AG20443 (cell line): ENCODE measurements at regions not wholly inside any gene's neighbourhood (a gene's known extent, or its start where the extent isn't known, plus 50 kb on each side); places are given as distances from the start of the nearest gene placed in this dataset.
A peak's percentile ranks its signal among the peaks of the same experiment; 100 is the strongest.

Source experiments
- DNase-seq: peaks from one replicate; pipeline ENCODE4 v3.0.0; 2012; ENCODE audit warnings: low spot score, mixed read lengths

DNA sequence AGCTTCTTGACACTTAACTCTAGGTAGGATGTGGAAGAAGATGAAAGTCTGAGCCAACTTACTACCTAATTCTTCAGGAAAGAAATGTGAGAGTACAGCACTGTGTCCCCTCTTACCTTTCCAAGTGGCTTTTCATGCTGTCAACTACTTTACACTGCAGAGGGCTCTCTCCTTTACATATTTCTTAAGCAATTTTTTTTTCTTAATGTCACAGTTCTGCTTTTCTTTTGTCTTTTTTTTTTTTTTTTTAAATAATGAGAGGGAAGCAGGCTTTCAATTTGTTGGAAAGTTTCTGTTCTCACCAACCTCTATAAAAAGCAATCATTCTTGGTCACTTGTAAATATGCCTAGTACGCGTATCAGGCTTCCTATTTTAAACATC is 212.7 kb upstream of the MIR17HG start:
- no peak for DNase-seq

DNA sequence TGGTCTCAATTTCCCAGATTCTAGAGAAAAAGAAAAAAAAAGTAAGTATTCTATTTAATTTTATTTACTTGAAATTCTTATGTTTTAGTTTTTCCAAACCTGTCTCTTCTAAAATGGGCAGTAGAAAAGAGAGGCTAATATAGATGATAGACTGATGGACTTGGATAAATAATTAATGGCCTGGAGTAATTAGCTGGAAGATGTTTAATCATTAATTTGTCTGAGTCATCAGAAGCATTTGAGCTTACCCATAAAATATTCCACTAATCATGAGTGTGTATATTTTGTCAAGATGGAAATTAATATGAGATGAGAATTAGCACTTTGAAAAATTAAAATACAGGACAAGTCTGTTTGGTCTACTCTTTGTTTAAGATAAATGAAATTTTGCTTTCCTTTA is 212.1 kb upstream of the MIR17HG start:
- DNase-seq = no peak

GRCh38 chr13:91135968-91136367 is 211.5 kb upstream of the MIR17HG start:
- DNase-seq = no peak

DNA sequence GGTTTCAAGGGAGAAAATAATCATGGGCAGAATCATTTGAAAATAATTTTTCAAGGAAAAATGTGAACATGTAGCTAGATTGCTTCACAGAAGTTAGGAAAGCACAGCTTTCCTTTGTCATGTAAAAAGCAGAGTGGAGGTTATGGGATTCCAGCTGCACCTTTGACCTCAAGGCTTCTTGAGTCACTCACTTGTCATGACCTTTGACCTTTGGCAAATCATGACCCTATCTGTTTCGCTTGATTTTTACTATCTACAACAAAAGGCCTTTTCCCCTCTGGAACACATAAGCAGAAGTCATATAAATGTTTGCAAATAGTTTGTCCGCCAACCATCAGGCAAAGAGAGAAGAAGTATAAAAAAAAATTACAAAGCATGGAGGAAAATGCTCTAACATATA is 210.7 kb upstream of the MIR17HG start:
- DNase-seq = no peak

DNA sequence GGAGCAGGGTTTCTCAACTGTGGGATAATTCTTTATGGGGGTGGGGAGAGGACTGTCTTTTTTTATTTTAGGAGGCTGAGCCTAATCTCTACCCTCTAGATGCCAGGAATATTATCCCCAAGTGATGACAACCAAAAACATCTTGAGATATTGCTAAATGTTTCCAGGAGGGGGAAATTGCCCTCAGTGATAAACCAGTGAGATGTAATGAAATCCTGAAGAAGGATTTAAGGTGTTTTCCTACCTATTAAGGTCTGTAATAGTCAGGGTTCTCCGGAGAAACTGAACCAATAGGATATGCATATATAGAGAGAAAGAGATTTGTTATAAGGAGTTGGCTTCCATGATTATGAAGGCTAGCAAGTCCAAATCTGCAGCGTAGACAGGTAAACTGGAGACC is 208.3 kb upstream of the MIR17HG start:
- DNase-seq = no peak

- DNase-seq = no peak
Observed at GRCh38 chr13:91141543-91142061, 205.9 kb upstream of the MIR17HG start.

DNA sequence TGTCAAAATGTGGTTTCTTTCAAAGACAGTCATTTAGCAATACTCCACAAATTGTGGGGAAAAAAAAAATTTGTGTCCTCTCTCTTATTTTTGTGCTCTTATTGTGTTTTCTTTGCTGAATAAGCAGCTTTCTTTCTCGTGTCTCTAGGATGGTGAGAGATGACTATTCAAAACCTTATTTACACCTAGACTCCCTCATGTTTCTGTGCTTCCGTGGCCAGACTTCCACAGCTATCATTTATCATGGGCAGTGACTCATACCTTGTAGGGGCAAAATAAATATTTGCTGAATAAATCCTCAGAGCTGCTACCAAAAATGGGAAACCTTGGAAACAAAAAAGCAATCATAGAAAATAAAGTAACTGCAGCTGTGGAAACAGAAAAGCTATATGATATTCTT is 204.9 kb upstream of the MIR17HG start:
- DNase-seq = peak; percentile 37

- DNase-seq = no peak
Observed at GRCh38 chr13:91144054-91144453, 203.4 kb upstream of the MIR17HG start.

DNA sequence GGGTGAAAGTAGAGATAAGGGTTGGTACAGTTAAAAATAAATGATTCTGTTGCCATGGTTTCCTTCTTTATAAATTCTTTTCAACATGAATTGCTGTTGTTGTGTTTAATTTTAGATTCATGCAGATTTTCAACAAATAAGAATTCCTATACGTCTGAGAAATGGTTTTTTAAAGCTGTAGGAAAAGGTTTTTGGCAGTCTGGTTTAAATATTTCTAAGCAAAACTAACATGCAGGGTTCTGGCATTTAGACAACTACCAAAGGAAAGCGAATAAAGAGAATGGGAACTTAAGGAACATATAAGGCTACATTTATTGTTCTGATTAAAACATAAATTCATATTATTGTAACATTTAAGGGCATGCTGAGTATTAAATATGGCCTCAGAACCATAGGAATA is 203.0 kb upstream of the MIR17HG start:
- DNase-seq = no peak

DNA sequence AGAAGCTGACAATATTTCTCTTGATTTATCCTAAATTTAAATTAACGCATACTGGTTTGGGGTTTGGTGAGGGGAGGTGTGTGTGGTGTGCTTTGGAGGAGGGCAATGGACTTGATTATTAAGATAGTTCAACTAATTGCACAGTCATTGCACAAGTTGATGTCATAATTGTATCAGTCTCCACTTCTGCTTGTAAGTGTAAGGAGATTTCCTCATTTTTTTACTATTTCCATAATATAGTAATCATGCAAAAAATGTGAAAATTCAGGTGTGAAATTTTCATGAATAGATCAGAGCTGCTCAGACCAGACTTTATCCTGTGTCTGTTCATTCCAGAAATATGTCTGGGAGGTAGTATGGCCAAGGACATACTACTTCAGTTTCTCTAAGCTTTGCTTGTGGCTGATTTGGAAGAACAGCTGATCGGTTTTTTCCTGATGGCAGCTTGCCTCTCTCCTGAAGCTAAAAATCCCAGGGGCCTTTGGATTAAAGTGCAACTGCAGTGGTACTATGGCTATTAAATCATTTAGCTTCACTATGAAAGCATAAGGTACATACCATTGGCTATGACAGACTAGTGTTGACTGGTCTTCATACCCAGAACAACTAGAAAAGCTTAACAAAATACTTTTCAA is 201.8 kb upstream of the MIR17HG start:
- no peak for DNase-seq

GRCh38 chr13:91146601-91147000 is 200.9 kb upstream of the MIR17HG start:
- no peak for DNase-seq

DNA sequence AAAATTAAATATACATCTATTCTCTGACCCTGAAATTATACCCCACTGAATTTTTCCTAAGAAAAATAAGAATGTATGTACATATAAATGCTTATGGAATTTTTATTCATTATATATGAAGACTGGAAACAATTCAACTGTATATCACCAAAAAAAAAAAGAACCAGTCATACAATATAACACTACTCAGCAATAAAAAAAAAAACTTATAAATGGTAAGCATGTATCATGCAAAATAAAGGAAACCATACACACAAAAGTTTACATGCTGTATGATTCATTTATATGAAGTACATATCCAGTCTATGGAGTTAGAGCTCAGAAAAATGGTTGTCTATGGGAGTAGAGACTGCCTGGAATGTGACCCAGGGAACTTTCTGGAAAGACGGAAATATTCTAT is 199.4 kb upstream of the MIR17HG start:
- DNase-seq = no peak

- no peak for DNase-seq
Observed at GRCh38 chr13:91151921-91152320, 195.6 kb upstream of the MIR17HG start.

DNA sequence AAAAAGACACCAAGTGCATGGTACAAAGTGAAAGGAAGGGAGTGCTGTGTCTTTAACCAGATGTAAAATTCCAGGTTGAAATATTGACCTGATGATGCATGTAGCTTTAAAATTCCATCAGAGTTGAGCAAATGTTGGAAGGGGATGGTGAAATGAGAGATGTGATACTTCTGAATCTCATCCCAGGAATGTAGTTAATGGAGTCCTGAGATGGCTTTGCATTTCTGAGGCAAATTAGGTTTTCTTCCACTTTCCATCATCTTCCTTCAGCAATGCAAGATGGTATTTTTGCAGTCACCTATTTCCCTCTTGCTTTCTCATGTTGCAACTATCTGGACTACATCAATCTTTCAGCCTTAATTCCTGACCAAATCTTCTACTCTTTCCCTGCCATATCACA is 194.1 kb upstream of the MIR17HG start:
- no peak for DNase-seq

GRCh38 chr13:91154558-91155353 is 192.7 kb upstream of the MIR17HG start:
- peak; percentile 14 for DNase-seq

- DNase-seq = no peak
Observed at GRCh38 chr13:91155512-91156114, 191.9 kb upstream of the MIR17HG start.

GRCh38 chr13:91157273-91158016 is 190.0 kb upstream of the MIR17HG start:
- no peak for DNase-seq

GRCh38 chr13:91158017-91158395 is 189.5 kb upstream of the MIR17HG start:
- no peak for DNase-seq

DNA sequence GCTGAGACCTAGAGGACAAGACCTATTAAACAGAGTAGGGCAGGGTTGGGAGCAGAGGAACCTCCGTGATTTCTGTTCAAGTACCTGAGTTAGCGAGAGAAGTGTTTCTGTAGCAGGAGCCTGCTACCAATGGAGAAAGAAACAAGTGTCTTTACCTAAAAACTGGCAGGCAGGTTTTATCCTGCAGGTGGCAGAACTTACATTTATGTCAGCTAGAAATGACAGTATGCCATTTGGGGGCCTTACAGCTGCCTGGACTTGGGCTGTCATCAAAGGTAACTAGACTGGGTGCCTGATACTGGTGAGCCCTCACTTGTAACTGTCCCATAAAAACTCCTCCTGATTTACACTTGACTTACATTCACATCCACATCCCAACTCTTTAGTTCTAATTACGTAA is 185.3 kb upstream of the MIR17HG start:
- no peak for DNase-seq

GRCh38 chr13:91162589-91162988 is 184.9 kb upstream of the MIR17HG start:
- DNase-seq = no peak

- no peak for DNase-seq
Observed at GRCh38 chr13:91165758-91166157, 181.7 kb upstream of the MIR17HG start.

DNA sequence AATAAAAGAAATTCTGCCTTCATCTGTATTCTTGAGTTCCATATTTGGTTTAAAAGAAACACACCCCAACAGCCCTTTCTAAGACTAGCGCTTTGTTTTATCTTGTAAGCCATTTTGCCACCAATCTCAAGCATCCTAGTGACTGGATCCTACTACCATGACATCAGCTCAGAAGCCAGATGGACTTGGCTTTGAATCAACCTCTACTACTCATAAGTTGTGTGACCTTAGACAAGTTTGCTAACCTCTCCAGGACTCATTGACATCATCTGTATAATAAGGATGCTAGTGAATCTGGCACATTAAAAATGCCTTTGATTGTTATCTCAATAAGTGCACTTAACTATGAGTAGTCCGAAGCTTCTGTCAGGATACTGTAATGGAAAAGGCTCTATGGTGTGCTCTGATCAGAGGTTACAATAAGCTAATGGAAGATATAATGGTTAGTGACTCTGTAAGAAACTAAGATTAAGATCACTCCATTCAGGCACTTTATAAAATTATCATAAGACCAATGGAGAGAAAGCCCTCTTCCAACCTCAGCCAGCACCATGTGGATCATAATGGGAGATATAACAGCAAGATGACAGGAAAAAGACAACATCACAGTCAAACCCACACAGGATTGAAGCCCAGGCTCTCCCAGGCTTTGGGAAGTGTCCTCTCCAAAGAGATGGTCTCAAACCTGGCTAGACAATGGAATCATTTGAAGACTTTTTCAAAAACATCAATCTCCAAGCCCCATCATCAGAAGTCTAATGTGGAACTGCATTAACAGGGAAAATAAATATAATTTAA is 180.6 kb upstream of the MIR17HG start:
- no peak for DNase-seq
